Fibroblast of mammary gland (primary cell): ENCODE measurements at regions not wholly inside any gene's neighbourhood (a gene's known extent, or its start where the extent isn't known, plus 50 kb on each side); places are given as distances from the start of the nearest gene placed in this dataset.
A peak's percentile ranks its signal among the peaks of the same experiment; 100 is the strongest.

Source experiments
- DNase-seq: peaks from one replicate; pipeline ENCODE4 v3.0.0-alpha.2; 2010; ENCODE audit warnings: low read depth
- H3K4me3 ChIP-seq: 2 replicates; pipeline ENCODE4 v1.5.1; 2011; ENCODE audit warnings: low read depth, mild to moderate bottlenecking, low read length, moderate library complexity; ENCODE audit not compliant: control insufficient read depth
- CTCF ChIP-seq: conservative IDR thresholded peaks from 2 replicates; pipeline ENCODE4 v1.5.1; 2011; ENCODE audit warnings: low read depth, low read length, inconsistent platforms; ENCODE audit not compliant: control insufficient read depth, insufficient read depth

GRCh38 chr19:30873003-30873402, 476.2 kb downstream of the TSHZ3 start:
- no peak for TF ChIP-seq CTCF
- no peak for DNase-seq
- H3K4me3 ChIP-seq, result no peak overlapping the region

GRCh38 chr19:30871979-30872378, 477.3 kb downstream of the TSHZ3 start:
- no peak for DNase-seq
- TF ChIP-seq CTCF, result no peak
- H3K4me3 ChIP-seq, result no peak overlapping the region

- no peak overlapping the region for H3K4me3 ChIP-seq
- peak; percentile 1 for DNase-seq
- TF ChIP-seq CTCF, result no peak
Observed at GRCh38 chr19:30870876-30871275, 478.4 kb downstream of the TSHZ3 start.

- no peak for DNase-seq
- no peak for TF ChIP-seq CTCF
- H3K4me3 ChIP-seq, result no peak overlapping the region
Observed at GRCh38 chr19:30865511-30865910, 483.7 kb downstream of the TSHZ3 start.

- TF ChIP-seq CTCF, result no peak
- H3K4me3 ChIP-seq, result no peak overlapping the region
- no peak for DNase-seq
Observed at GRCh38 chr19:30864391-30865215, 484.6 kb downstream of the TSHZ3 start.

GRCh38 chr19:30862876-30863275, 486.4 kb downstream of the TSHZ3 start:
- TF ChIP-seq CTCF, result no peak
- DNase-seq, result no peak
- H3K4me3 ChIP-seq, result no peak overlapping the region

GRCh38 chr19:30861919-30862318, 487.3 kb downstream of the TSHZ3 start:
- no peak for DNase-seq
- no peak overlapping the region for H3K4me3 ChIP-seq
- TF ChIP-seq CTCF, result no peak
